ENCODE measurements at regions not wholly inside any gene's neighbourhood (a gene's known extent, or its start where the extent isn't known, plus 50 kb on each side); places are given as distances from the start of the nearest gene placed in this dataset.

GRCh38 chr2:192283450-192283849 is 88.7 kb upstream of the TMEFF2 start:
- no peaks in the 10 kb centered on the region for H3K9me3 ChIP-seq
- TF ChIP-seq CTCF (IDR thresholded peaks at IDR 0.05): no peak
- H3K27ac ChIP-seq: no peak overlapping the region
- H3K36me3 ChIP-seq: no peaks in the 10 kb centered on the region
- DNase-seq (no peak), ATAC-seq (no peak)
- no peak overlapping the region for H3K4me3 ChIP-seq
- H3K4me1 ChIP-seq: no peaks in the 10 kb centered on the region
- intact Hi-C loops (cut with DNase I): no loop called here
- H3K27me3 ChIP-seq: no peaks in the 10 kb centered on the region

GRCh38 chr2:192278701-192279100 is 84.0 kb upstream of the TMEFF2 start:
- no peaks in the 10 kb centered on the region for H3K9me3 ChIP-seq
- intact Hi-C loops (cut with DNase I): no loop called here
- TF ChIP-seq CTCF (IDR thresholded peaks at IDR 0.05): no peak
- no peaks in the 10 kb centered on the region for H3K4me1 ChIP-seq
- DNase-seq (no peak), ATAC-seq (no peak)
- no peaks in the 10 kb centered on the region for H3K27me3 ChIP-seq
- H3K4me3 ChIP-seq: no peak overlapping the region
- no peaks in the 10 kb centered on the region for H3K36me3 ChIP-seq
- H3K27ac ChIP-seq: no peak overlapping the region

GRCh38 chr2:192277494-192278109 is 82.9 kb upstream of the TMEFF2 start:
- ATAC-seq: no peak

GRCh38 chr2:192275632-192276031 is 80.9 kb upstream of the TMEFF2 start:
- no peak for DNase-seq
- H3K4me1 ChIP-seq: no peaks in the 10 kb centered on the region

More at GRCh38 chr2:192277494-192278109, 82.9 kb upstream of the TMEFF2 start:
- H3K9me3 ChIP-seq: no peaks in the 10 kb centered on the region
- no peak for DNase-seq
- H3K27me3 ChIP-seq: no peaks in the 10 kb centered on the region
- H3K4me1 ChIP-seq: no peaks in the 10 kb centered on the region
- H3K27ac ChIP-seq: no peak overlapping the region
- H3K4me3 ChIP-seq: no peak overlapping the region
- intact Hi-C loops (cut with DNase I): no loop called here
- no peaks in the 10 kb centered on the region for H3K36me3 ChIP-seq
- no peak for TF ChIP-seq CTCF (IDR thresholded peaks at IDR 0.05)

GRCh38 chr2:192267484-192267883 is 72.8 kb upstream of the TMEFF2 start:
- ATAC-seq (no peak), DNase-seq (no peak)
- H3K27me3 ChIP-seq: no peaks in the 10 kb centered on the region
- no peak for TF ChIP-seq CTCF (IDR thresholded peaks at IDR 0.05)
- no peak overlapping the region for H3K4me3 ChIP-seq
- no peaks in the 10 kb centered on the region for H3K9me3 ChIP-seq
- H3K4me1 ChIP-seq: no peaks in the 10 kb centered on the region
- no peak overlapping the region for H3K27ac ChIP-seq
- no peaks in the 10 kb centered on the region for H3K36me3 ChIP-seq
- intact Hi-C loops (cut with DNase I): no loop called here

More at GRCh38 chr2:192275632-192276031, 80.9 kb upstream of the TMEFF2 start:
- no peaks in the 10 kb centered on the region for H3K9me3 ChIP-seq
- intact Hi-C loops (cut with DNase I): no loop called here
- no peak overlapping the region for H3K27ac ChIP-seq
- no peaks in the 10 kb centered on the region for H3K36me3 ChIP-seq
- no peaks in the 10 kb centered on the region for H3K27me3 ChIP-seq
- no peak overlapping the region for H3K4me3 ChIP-seq
- no peak for ATAC-seq
- TF ChIP-seq CTCF (IDR thresholded peaks at IDR 0.05): no peak

Measured in left lung (tissue), 4 donors.